ENCODE measurements at regions not wholly inside any gene's neighbourhood (a gene's known extent, or its start where the extent isn't known, plus 50 kb on each side); places are given as distances from the start of the nearest gene placed in this dataset.
"Not testable (repeated sequence)": the region's sequence is repeated elsewhere in the genome, so short reads cannot be mapped to it uniquely, and the experiment has no call there.

DNA sequence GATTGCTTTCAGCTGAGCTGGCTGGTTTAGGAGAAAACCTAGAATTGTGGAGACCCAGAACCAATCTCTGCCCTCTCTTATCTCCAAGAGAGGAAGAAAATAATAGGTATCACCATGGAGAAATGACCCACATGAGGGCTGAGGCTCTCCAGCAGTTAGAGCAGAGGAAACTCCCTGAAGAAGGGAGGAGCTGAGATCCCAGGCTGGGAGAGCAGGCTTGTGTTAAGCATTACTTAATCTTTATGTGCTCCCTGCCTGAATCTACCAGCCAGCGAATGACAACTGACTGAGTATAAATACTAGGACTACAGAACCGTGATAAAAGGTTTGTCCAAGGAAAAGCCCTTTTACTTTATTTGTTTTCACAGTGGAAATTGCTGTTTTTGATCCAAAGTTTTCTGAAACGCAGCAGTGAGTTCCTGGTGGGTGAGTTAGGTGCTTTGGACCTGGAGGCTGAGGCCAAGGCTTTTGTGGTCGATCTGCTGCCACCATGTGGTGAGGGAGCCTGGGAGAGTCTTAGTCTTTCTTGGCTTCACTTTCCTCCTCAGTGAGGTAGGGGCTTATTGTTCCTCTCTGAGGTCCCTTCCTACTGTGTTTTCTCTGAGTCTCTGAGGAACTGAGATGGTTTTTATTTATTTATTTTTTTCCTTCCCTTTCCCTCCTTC, 219.5 kb upstream of the NOTCH2NLA start:
- not testable (repeated sequence) for H4K20me1 ChIP-seq (ENCODE audit: insufficient read depth, low read length); H3K4me3 ChIP-seq (ENCODE audit: insufficient read depth, low read length); H3K79me2 ChIP-seq (ENCODE audit: insufficient read depth, low read length); H3K27ac ChIP-seq (ENCODE audit: low read depth, low read length); H3K36me3 ChIP-seq (ENCODE audit: insufficient read depth, low read length); H3K27me3 ChIP-seq (ENCODE audit: insufficient read depth, low read length); DNase-seq (ENCODE audit: insufficient read length, low spot score, missing footprints); H3K4me1 ChIP-seq (ENCODE audit: insufficient read depth, low read length); H3K9me3 ChIP-seq (ENCODE audit: low read depth, low read length); H3K4me2 ChIP-seq (ENCODE audit: insufficient read depth, low read length); H2AFZ ChIP-seq (ENCODE audit: low read length)

DNA sequence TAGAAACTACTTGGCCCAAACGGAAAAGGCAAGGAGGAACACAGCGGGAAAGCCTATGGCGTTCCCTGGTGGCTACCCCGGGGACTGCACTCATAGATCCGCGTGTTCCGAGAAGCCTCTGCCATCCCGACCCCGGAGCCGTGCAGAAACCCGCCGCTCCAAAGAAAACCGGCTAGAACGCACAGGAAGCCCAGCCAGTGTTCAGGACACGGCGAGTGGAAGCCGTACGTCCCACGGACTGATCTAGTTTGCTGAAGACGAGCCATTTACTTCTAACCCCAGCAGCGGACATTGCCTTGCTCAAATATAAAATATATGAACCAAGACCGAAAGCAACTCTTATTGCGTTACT, 215.0 kb upstream of the NOTCH2NLA start:
- not testable (repeated sequence) for H3K9me3 ChIP-seq (ENCODE audit: low read depth, low read length); H3K27me3 ChIP-seq (ENCODE audit: insufficient read depth, low read length); H3K27ac ChIP-seq (ENCODE audit: low read depth, low read length); H3K4me1 ChIP-seq (ENCODE audit: insufficient read depth, low read length); H3K36me3 ChIP-seq (ENCODE audit: insufficient read depth, low read length); DNase-seq (ENCODE audit: insufficient read length, low spot score, missing footprints); H4K20me1 ChIP-seq (ENCODE audit: insufficient read depth, low read length); H3K79me2 ChIP-seq (ENCODE audit: insufficient read depth, low read length)
- peak overlapping the region; percentile 76 for H2AFZ ChIP-seq (ENCODE audit: low read length)
- H3K4me2 ChIP-seq (ENCODE audit: insufficient read depth, low read length), result peak overlapping the region; percentile 67
- peak overlapping the region; percentile 66 for H3K4me3 ChIP-seq (ENCODE audit: insufficient read depth, low read length)

DNA sequence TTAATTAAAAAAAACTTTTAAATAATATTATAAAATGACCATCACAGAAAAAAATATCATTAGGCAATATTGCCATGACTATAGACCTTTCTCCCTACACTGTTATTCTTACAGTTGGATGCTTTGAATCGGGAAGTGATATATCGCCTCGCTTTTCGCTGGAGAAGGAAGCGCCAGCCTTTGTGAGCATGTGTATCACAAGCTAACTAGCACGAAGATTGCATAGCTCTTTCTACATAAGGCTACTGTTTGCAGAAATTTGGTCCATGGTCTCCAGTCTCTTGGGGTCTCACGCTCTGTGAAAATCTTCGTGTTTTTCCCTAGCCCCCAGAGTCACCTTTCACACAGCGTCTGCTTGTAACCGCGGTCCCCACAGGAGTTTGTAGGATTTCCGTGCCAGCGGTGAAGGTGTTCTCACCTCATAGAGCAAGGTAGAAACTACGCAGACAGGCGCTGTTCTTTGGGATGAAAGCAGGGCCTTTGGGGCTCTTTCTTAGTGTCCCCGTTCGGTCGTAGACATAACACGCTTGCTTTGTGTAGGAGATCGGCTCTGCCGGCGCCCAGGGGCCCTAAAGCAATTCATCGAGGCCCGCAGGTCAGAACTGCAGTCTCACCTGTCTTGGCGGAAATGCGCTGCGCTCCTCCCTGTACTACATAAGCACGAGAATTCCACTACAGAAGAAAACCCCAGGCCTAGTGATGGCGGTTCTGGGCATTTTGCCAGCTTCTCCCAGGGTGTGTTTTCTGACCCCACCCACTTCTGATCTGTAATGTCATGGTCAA, 214.5 kb upstream of the NOTCH2NLA start:
- H3K36me3 ChIP-seq (ENCODE audit: insufficient read depth, low read length); H3K27ac ChIP-seq (ENCODE audit: low read depth, low read length); H3K27me3 ChIP-seq (ENCODE audit: insufficient read depth, low read length); H3K4me3 ChIP-seq (ENCODE audit: insufficient read depth, low read length); H3K4me2 ChIP-seq (ENCODE audit: insufficient read depth, low read length); H2AFZ ChIP-seq (ENCODE audit: low read length); DNase-seq (ENCODE audit: insufficient read length, low spot score, missing footprints); H3K4me1 ChIP-seq (ENCODE audit: insufficient read depth, low read length); H3K79me2 ChIP-seq (ENCODE audit: insufficient read depth, low read length); H3K9me3 ChIP-seq (ENCODE audit: low read depth, low read length); H4K20me1 ChIP-seq (ENCODE audit: insufficient read depth, low read length): not testable (repeated sequence)

DNA sequence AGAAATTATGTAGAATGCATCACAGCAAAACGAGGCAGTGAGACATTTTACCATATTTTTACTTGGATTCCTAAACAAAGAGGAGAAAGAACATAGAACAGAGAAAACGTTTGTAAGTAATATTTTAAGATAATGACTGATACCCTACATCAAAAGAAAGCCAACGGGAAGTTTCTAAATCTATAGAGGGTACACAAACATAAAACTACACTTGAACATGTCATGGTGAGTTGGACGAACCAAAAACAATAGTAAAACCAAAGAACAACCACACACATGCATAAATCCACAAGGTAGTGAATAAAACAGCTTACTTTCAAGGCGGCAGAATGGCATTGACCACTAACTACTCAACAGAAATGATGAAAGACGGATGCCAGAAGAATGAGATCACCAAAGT, 209.7 kb upstream of the NOTCH2NLA start:
- H3K4me3 ChIP-seq (ENCODE audit: insufficient read depth, low read length); H3K79me2 ChIP-seq (ENCODE audit: insufficient read depth, low read length); H3K36me3 ChIP-seq (ENCODE audit: insufficient read depth, low read length); H3K27me3 ChIP-seq (ENCODE audit: insufficient read depth, low read length); H3K4me1 ChIP-seq (ENCODE audit: insufficient read depth, low read length); H2AFZ ChIP-seq (ENCODE audit: low read length); H4K20me1 ChIP-seq (ENCODE audit: insufficient read depth, low read length); H3K9me3 ChIP-seq (ENCODE audit: low read depth, low read length); H3K4me2 ChIP-seq (ENCODE audit: insufficient read depth, low read length); DNase-seq (ENCODE audit: insufficient read length, low spot score, missing footprints); H3K27ac ChIP-seq (ENCODE audit: low read depth, low read length): not testable (repeated sequence)

DNA sequence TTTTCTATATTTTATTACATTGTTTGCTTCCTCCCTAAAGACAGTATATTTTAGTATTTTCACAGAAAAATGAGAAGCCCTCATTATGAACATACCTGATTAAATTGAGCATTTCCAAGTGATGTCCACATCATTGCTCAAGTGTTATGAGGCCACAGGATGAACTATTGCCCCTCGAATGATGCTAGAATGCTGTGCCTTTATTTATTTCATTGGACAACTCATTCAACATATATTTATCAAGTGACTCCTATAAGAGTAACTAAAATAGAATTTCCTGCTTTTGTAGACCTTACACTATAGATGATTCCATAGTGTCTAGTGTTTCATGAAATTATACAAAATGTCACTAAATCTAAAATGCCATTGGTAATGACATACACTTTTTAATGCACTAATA, 187.8 kb upstream of the NOTCH2NLA start:
- not testable (repeated sequence) for H3K4me1 ChIP-seq (ENCODE audit: insufficient read depth, low read length); H3K27ac ChIP-seq (ENCODE audit: low read depth, low read length); H3K4me2 ChIP-seq (ENCODE audit: insufficient read depth, low read length); H2AFZ ChIP-seq (ENCODE audit: low read length); DNase-seq (ENCODE audit: insufficient read length, low spot score, missing footprints); H3K79me2 ChIP-seq (ENCODE audit: insufficient read depth, low read length); H3K27me3 ChIP-seq (ENCODE audit: insufficient read depth, low read length); H4K20me1 ChIP-seq (ENCODE audit: insufficient read depth, low read length); H3K9me3 ChIP-seq (ENCODE audit: low read depth, low read length); H3K36me3 ChIP-seq (ENCODE audit: insufficient read depth, low read length); H3K4me3 ChIP-seq (ENCODE audit: insufficient read depth, low read length)

DNA sequence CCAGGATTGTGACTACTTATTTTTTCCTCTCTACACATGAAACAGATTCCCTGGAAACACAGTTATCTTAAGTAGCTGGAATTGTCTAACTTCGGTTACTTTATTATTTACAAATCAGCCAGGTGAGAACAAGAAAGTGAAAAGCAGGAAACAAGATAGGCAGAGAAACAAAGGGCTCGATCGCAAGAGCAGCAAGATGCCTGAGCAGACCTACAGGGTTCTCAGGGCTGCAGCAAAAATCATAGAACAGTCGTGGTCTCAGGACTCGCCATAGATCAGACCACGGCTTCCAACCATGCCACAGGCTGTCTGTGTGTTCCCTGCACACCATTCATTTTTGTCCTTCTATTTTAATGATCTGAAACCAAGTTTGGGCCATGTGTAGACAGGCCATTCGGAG, 186.2 kb upstream of the NOTCH2NLA start:
- not testable (repeated sequence) for H3K4me3 ChIP-seq (ENCODE audit: insufficient read depth, low read length); H3K36me3 ChIP-seq (ENCODE audit: insufficient read depth, low read length); H3K79me2 ChIP-seq (ENCODE audit: insufficient read depth, low read length); H3K27me3 ChIP-seq (ENCODE audit: insufficient read depth, low read length); H3K4me2 ChIP-seq (ENCODE audit: insufficient read depth, low read length); H4K20me1 ChIP-seq (ENCODE audit: insufficient read depth, low read length); H3K27ac ChIP-seq (ENCODE audit: low read depth, low read length); DNase-seq (ENCODE audit: insufficient read length, low spot score, missing footprints); H2AFZ ChIP-seq (ENCODE audit: low read length); H3K4me1 ChIP-seq (ENCODE audit: insufficient read depth, low read length); H3K9me3 ChIP-seq (ENCODE audit: low read depth, low read length)

DNA sequence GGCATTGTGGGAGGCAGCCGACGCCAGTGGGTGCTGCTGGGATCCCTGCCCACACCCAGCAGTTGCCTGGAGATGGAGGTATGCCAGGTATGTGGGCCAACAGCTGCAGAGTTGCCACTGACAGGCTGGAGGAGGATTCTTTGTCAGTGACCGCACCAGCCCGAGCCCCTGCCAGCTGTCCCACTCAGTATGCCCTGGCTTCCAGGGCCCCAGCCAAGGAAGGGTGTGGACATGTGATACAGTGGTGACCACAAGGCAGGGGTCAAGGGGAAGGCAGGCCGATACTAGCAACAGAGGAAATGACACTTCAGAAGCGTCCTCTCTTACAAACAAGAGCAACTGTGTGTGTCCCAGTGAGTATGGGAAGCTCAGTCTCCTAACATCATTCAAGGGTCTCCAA, 185.1 kb upstream of the NOTCH2NLA start:
- not testable (repeated sequence) for H2AFZ ChIP-seq (ENCODE audit: low read length); H3K4me3 ChIP-seq (ENCODE audit: insufficient read depth, low read length); H3K4me1 ChIP-seq (ENCODE audit: insufficient read depth, low read length); H4K20me1 ChIP-seq (ENCODE audit: insufficient read depth, low read length); H3K27ac ChIP-seq (ENCODE audit: low read depth, low read length); H3K9me3 ChIP-seq (ENCODE audit: low read depth, low read length); H3K79me2 ChIP-seq (ENCODE audit: insufficient read depth, low read length); H3K27me3 ChIP-seq (ENCODE audit: insufficient read depth, low read length); H3K4me2 ChIP-seq (ENCODE audit: insufficient read depth, low read length); H3K36me3 ChIP-seq (ENCODE audit: insufficient read depth, low read length); DNase-seq (ENCODE audit: insufficient read length, low spot score, missing footprints)

DNA sequence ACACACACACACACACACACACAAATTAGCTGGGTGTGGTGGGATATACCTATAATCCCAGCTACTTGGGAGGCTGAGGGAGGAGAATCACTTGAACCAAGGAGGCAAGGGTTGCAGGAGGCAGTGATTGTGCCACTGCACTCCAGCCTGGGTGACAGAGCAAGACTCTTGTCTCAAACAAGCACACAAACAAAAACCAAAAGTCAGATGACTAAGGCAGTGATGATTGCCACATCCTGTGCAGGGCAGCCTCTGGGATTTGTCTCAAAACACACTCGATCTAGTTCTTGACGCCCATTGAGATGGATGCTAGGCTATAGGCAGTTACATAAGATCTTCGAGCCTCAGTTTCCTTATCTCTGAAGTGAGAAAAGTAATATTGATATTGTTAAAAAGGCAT, 183.1 kb upstream of the NOTCH2NLA start:
- not testable (repeated sequence) for H3K79me2 ChIP-seq (ENCODE audit: insufficient read depth, low read length); H3K4me2 ChIP-seq (ENCODE audit: insufficient read depth, low read length); DNase-seq (ENCODE audit: insufficient read length, low spot score, missing footprints); H3K4me3 ChIP-seq (ENCODE audit: insufficient read depth, low read length); H3K4me1 ChIP-seq (ENCODE audit: insufficient read depth, low read length); H3K27me3 ChIP-seq (ENCODE audit: insufficient read depth, low read length); H3K9me3 ChIP-seq (ENCODE audit: low read depth, low read length); H4K20me1 ChIP-seq (ENCODE audit: insufficient read depth, low read length); H3K27ac ChIP-seq (ENCODE audit: low read depth, low read length); H2AFZ ChIP-seq (ENCODE audit: low read length); H3K36me3 ChIP-seq (ENCODE audit: insufficient read depth, low read length)

DNA sequence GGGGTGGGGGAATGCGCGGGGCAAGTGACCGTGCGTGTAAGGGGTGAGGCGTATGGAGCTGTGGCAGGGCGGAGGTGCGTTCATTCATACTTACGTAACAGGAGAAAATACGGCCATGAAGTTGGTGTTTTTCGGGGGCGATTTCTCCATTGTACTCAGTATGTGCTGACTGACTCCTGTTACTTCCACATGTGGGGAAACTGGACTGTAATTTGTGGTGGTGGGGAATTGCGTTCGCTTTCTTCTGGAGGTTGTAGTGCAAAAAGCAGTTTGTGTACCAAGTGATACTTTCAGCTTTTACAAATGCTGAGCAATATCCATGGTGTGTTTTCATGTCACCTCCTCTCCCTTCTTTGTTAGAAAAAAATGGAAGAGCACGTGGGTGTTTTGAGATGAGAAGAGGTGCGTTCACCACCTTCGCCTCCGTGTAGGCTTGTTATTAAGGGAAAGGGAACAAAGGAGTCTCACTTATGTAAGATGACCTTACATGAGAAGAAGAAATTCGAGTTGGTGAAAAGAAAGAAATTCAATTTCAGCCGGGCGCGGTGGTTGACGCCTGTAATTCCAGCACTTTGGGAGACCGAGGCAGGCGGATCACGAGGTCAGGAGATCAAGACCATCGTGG, 181.1 kb upstream of the NOTCH2NLA start:
- peak overlapping the region; percentile 20 for H3K4me3 ChIP-seq (ENCODE audit: insufficient read depth, low read length)
- not testable (repeated sequence) for H3K4me1 ChIP-seq (ENCODE audit: insufficient read depth, low read length); H3K36me3 ChIP-seq (ENCODE audit: insufficient read depth, low read length); H3K27me3 ChIP-seq (ENCODE audit: insufficient read depth, low read length); H2AFZ ChIP-seq (ENCODE audit: low read length); H3K4me2 ChIP-seq (ENCODE audit: insufficient read depth, low read length); H3K79me2 ChIP-seq (ENCODE audit: insufficient read depth, low read length); H4K20me1 ChIP-seq (ENCODE audit: insufficient read depth, low read length); H3K9me3 ChIP-seq (ENCODE audit: low read depth, low read length); H3K27ac ChIP-seq (ENCODE audit: low read depth, low read length); DNase-seq (ENCODE audit: insufficient read length, low spot score, missing footprints)
